GM10248 (cell line): ENCODE measurements at regions not wholly inside any gene's neighbourhood (a gene's known extent, or its start where the extent isn't known, plus 50 kb on each side); places are given as distances from the start of the nearest gene placed in this dataset.

ENCODE experiments used
- CTCF ChIA-PET: fragments of 300-600 bp; sonication (Branson Sonifier 250); formaldehyde crosslinking; extraction: SDS; loops from one replicate; lab custom pipeline; 2021; ENCODE audit warnings: antibody characterized with exemption; lab: Yijun Ruan, JAX
- POLR2A ChIA-PET: fragments of 350-650 bp; sonication (Branson Sonifier 250); formaldehyde crosslinking; extraction: SDS; loops from one replicate; lab custom pipeline; 2020; ENCODE audit warnings: antibody characterized with exemption; lab: Yijun Ruan, JAX
- DNase-seq: peaks from one replicate; pipeline ENCODE4 v3.0.0; 2012; ENCODE audit errors: extremely low spot score
- TF ChIP-seq, protein P1 (sequence below): IDR thresholded peaks from 2 replicates; pipeline ENCODE4 v1.5.1; 2012; ENCODE audit warnings: mild to moderate bottlenecking, low read depth; ENCODE audit errors: extremely low read depth, missing control alignments, control extremely low read depth

DNA sequence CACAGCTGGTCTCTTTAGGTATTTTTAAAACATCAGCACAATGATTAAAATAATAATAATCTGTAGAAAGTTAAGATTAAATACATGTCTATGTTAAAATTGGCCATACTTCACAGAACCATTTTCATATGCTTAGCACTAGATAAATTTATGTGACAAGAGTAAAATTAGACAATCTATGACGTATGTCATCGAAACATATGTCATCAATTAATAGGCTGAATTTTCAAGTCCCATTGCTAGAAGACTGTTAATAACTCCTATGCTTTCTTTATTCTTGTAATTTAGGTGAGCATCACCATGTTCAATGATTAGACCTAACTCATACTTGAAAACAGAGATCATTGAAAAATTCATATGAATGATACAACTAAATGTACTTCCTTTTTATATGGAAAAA lies 593.3 kb upstream of the KCNMB2 start:
- ChIA-PET POLR2A (no interaction called here), CTCF (no interaction called here)
- no peak for DNase-seq
- TF ChIP-seq, protein P1, sequence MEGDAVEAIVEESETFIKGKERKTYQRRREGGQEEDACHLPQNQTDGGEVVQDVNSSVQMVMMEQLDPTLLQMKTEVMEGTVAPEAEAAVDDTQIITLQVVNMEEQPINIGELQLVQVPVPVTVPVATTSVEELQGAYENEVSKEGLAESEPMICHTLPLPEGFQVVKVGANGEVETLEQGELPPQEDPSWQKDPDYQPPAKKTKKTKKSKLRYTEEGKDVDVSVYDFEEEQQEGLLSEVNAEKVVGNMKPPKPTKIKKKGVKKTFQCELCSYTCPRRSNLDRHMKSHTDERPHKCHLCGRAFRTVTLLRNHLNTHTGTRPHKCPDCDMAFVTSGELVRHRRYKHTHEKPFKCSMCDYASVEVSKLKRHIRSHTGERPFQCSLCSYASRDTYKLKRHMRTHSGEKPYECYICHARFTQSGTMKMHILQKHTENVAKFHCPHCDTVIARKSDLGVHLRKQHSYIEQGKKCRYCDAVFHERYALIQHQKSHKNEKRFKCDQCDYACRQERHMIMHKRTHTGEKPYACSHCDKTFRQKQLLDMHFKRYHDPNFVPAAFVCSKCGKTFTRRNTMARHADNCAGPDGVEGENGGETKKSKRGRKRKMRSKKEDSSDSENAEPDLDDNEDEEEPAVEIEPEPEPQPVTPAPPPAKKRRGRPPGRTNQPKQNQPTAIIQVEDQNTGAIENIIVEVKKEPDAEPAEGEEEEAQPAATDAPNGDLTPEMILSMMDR = no peak

DNA sequence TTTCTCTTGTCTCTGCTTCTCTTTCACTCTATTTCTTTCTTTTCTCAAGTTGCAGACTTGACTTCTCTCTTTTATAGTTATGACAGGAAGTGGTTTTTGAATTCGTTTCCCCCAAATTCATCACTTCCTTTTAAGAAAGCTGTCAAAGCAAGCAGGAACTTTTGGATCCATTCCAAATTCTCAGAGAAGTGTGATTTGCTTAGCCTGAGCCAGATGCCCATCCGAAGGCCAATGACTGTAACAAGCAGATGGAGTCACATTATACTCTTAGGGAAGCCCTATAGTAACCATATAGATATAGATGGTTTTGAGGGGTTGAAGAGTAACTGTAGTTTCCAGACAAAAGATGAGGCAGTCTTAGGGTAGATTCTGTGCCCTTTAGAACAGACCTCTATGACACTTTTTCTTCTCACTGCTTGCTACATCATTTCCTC lies 592.0 kb upstream of the KCNMB2 start:
- no peak for DNase-seq
- POLR2A ChIA-PET = no interaction called here
- CTCF ChIA-PET = no interaction called here
- TF ChIP-seq, protein P1 = no peak

DNA sequence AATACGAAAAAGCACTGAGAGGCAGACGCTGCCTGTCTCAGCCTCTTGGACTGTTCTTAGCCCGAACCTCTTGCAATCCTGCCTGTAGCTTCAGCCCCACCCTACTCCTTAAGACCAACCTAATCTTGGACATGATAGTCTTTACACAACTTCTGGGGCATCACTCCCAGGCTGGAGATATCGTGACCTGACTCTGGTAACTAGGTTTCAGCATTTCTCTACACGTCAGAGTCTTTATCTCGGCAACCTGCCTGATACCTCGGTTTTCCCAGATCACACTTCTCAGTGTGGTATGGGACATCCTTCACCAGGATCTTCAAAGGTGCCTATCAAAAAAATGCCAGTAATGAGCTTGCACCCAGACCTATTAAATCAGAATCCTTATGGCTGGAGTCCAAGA lies 590.2 kb upstream of the KCNMB2 start:
- no peak for DNase-seq
- CTCF ChIA-PET = no interaction called here
- TF ChIP-seq, protein P1 = no peak
- POLR2A ChIA-PET = no interaction called here

DNA sequence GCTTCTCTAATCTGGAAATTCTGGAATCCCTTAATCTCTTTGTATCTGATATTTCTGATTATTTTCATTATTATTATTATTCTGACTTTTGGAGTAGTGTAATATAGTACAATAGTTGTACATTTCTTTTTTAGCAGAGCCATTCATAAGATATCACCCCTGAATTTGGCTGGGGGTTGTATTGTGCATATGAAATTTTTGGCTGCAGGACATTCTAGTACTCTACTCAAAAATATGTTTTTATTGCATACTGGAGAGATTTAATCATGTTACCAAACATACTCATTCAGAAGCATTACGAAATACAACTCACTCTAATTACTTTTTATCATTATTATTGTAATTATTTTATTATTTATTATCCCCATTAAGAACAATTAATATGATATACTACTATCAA lies 589.7 kb upstream of the KCNMB2 start:
- ChIA-PET CTCF (no interaction called here), POLR2A (no interaction called here)

DNA sequence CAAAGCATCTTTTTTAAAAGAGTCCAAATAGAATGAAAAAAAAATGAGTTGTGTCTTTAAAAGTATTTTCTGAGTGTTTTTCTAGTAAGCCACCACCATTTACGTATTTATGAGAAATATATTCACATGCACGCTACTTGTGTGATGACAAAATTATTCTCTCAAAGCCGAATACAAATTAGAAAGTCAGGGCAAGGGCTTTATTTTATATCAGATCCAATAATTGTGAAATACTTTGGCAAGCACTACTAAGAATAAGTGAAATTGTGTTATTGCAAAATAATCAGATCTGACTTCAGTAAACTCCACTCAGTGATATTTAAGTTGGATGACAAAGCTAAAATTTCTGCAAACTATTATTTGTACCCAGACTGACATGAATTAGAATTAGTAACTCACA lies 589.3 kb upstream of the KCNMB2 start:
- CTCF ChIA-PET = no interaction called here
- TF ChIP-seq, protein P1 = no peak
- DNase-seq = no peak
- POLR2A ChIA-PET = no interaction called here

More for the DNA sequence above, 589.7 kb upstream of the KCNMB2 start:
- no peak for DNase-seq
- TF ChIP-seq, protein P1 = no peak

DNA sequence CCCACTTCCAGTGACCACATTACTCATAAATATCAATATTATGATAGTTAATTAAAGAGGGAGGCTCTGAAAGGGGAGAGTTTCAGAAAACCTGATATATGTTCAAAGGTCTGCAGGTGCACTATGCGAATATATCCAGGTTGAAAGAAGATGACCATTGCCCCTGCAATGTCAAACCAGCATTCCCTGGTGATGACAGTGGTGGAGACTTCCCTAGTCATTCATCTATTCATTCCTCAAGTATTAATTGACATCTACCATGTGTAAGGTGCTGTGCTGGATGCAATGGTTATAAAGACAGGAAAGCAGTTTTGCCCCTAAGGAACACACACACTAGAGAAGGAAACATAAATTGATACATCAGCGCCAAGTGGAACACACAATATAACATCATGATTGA lies 588.3 kb upstream of the KCNMB2 start:
- ChIA-PET CTCF (interaction anchor here (1.5 to 2.4 kb wide), 2 partner anchors 12 to 14 kb away, joined by 4 to 15 read pairs; no protein-coding TSS in a partner anchor), POLR2A (no interaction called here)
- TF ChIP-seq, protein P1 = no peak
- DNase-seq = no peak
